Lung (tissue), 11 donors: ENCODE measurements at regions not wholly inside any gene's neighbourhood (a gene's known extent, or its start where the extent isn't known, plus 50 kb on each side); places are given as distances from the start of the nearest gene placed in this dataset.

ENCODE experiments used
- ATAC-seq: fragments of 200-7000 bp; cut with Tn5 transposase; one replicate; pipeline ENCODE4 v1.9.1; 2020; ENCODE audit warnings: moderate number of reproducible peaks; ENCODE audit not compliant: insufficient read depth, low FRiP score
- DNase-seq, 3 donors: peaks; one replicate each; pipeline ENCODE4 v3.0.0-alpha.2; 2013 to 2017
- H3K27ac ChIP-seq, 2 donors: one replicate each; pipeline ENCODE4 v1.5.1; 2013; ENCODE audit warnings: mild to moderate bottlenecking in 2 of 2, moderate library complexity in 2 of 2, control low read depth in 1 of 2, inconsistent platforms in 1 of 2, low read depth in 1 of 2, low read length in 1 of 2
- H3K27me3 ChIP-seq, 3 donors: one replicate each; pipeline ENCODE4 v1.5.1; 2013; ENCODE audit warnings: low read length in 2 of 3; ENCODE audit not compliant: control insufficient read depth in 3 of 3, insufficient read depth in 3 of 3
- H3K36me3 ChIP-seq, 4 donors: one replicate each; pipeline ENCODE4 v1.5.1; 2013; ENCODE audit warnings: low read length in 4 of 4, mild to moderate bottlenecking in 1 of 4, moderate library complexity in 1 of 4; ENCODE audit not compliant: control insufficient read depth in 4 of 4, insufficient read depth in 4 of 4
- H3K4me1 ChIP-seq, 5 donors: one replicate each; pipeline ENCODE4 v1.5.1; 2013; ENCODE audit warnings: low read length in 5 of 5, mild to moderate bottlenecking in 2 of 5, moderate library complexity in 1 of 5; ENCODE audit not compliant: control insufficient read depth in 5 of 5, insufficient read depth in 5 of 5
- H3K4me3 ChIP-seq: one replicate; pipeline ENCODE4 v1.5.1; 2013; ENCODE audit warnings: mild to moderate bottlenecking, control low read depth, moderate library complexity
- H3K9ac ChIP-seq, 2 donors: one replicate each; pipeline ENCODE4 v1.5.1; 2013; ENCODE audit warnings: low read length in 2 of 2, control low read depth in 1 of 2; ENCODE audit not compliant: insufficient read depth in 1 of 2
- H3K9me3 ChIP-seq, 4 donors: one replicate each; pipeline ENCODE4 v1.5.1; 2013; ENCODE audit warnings: low read length in 3 of 4, mild to moderate bottlenecking in 1 of 4, moderate library complexity in 1 of 4; ENCODE audit not compliant: control insufficient read depth in 4 of 4, insufficient read depth in 3 of 4
- WGBS, 2 donors: extraction: QIAGEN DNeasy Blood & Tissue Kit; methylation state at CpG; one replicate each; pipeline ENCODE4 v1.1.7; 2013; 5-methylcytosine and 5-hydroxymethylcytosine counted together
- TF ChIP-seq, protein P1 (sequence below): IDR thresholded peaks from 2 replicates; pipeline ENCODE4 v1.5.1; 2012; ENCODE audit warnings: mild to moderate bottlenecking; ENCODE audit errors: control extremely low read depth, extremely low read depth
- donor health status: control.
- donor health status: control.
- donor health status: Bipolar disorder and iron deficiency.
- donor health status: healthy.
- donor health status: DM: yes; HTN: yes; CAD: no.

- H3K4me3 ChIP-seq = no peak overlapping the region
- no peaks in the 10 kb centered on the region for H3K9me3 ChIP-seq
- DNase-seq (no peak), ATAC-seq (no peak)
- peaks cover 0 to 43% (median 10%) of the 10 kb centered on the region in 5 donors for H3K4me1 ChIP-seq
- H3K27ac ChIP-seq = no peak overlapping the region
- no peak overlapping the region for H3K9ac ChIP-seq
- H3K36me3 ChIP-seq = no peaks in the 10 kb centered on the region
- no peaks in the 10 kb centered on the region for H3K27me3 ChIP-seq
- TF ChIP-seq, protein P1, sequence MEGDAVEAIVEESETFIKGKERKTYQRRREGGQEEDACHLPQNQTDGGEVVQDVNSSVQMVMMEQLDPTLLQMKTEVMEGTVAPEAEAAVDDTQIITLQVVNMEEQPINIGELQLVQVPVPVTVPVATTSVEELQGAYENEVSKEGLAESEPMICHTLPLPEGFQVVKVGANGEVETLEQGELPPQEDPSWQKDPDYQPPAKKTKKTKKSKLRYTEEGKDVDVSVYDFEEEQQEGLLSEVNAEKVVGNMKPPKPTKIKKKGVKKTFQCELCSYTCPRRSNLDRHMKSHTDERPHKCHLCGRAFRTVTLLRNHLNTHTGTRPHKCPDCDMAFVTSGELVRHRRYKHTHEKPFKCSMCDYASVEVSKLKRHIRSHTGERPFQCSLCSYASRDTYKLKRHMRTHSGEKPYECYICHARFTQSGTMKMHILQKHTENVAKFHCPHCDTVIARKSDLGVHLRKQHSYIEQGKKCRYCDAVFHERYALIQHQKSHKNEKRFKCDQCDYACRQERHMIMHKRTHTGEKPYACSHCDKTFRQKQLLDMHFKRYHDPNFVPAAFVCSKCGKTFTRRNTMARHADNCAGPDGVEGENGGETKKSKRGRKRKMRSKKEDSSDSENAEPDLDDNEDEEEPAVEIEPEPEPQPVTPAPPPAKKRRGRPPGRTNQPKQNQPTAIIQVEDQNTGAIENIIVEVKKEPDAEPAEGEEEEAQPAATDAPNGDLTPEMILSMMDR = no peak
- WGBS, 2 donors = 73 to 83% methylated on average over 2 of the region's 2 CpGs
These were observed 425.5 kb upstream of the SEMA6D start for GRCh38 chr15:47291767-47292166.

DNA sequence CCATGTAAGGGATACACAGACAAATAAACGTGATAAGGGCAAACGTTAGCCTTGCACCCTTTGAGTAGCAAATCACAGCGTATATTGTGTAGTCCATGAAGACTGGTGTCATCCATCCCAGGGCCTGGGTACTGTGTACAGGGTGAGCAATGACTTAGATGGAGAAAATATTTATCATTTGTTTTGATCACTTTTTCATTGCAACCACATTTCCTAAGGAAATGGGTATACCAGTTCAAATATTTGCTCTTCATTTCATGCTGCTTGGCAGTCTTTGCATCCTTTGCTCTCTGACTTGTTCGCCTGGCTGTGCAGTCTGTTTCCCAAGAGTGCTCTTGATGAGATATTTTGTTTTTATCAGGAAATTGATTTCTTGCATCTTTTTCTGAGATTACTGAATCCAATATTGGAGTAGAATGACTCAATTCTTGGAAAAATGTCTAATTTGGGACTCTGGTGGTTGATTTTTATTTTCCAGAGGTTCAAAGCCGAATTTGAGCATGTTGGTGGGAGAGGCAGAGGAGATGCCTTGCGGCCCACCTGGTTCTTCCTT is 424.6 kb upstream of the SEMA6D start:
- Histone ChIP-seq H3K27ac (no peak overlapping the region), H3K4me3 (no peak overlapping the region), H3K36me3 (no peaks in the 10 kb centered on the region), H3K9me3 (no peaks in the 10 kb centered on the region), H3K4me1 (peaks cover 0 to 43% (median 10%) of the 10 kb centered on the region in 5 donors), H3K27me3 (no peaks in the 10 kb centered on the region), H3K9ac (no peak overlapping the region)
- DNase-seq (peak in 2 of 3 donors; percentile 29 to 42), ATAC-seq (no peak)
- TF ChIP-seq, protein P1 = no peak
- WGBS, 2 donors = 74 to 76% methylated on average over 6 of the region's 6 CpGs

- WGBS, 2 donors = 44 to 54% methylated on average over 6 of the region's 6 CpGs
- H3K4me3 ChIP-seq = no peak overlapping the region
- H3K36me3 ChIP-seq = no peaks in the 10 kb centered on the region
- peaks cover 0 to 43% (median 10%) of the 10 kb centered on the region in 5 donors for H3K4me1 ChIP-seq
- no peaks in the 10 kb centered on the region for H3K9me3 ChIP-seq
- TF ChIP-seq, protein P1 = no peak
- H3K27me3 ChIP-seq = no peaks in the 10 kb centered on the region
- DNase-seq (peak; percentile 91 to 98 (median 98)), ATAC-seq (peak; percentile 60)
- H3K9ac ChIP-seq = peak overlapping the region in 1 of 2 donors; percentile 15
- H3K27ac ChIP-seq = peak overlapping the region in 1 of 2 donors; percentile 57
These were observed 423.7 kb upstream of the SEMA6D start for GRCh38 chr15:47293466-47294162.
